ENCODE measurements at regions not wholly inside any gene's neighbourhood (a gene's known extent, or its start where the extent isn't known, plus 50 kb on each side); places are given as distances from the start of the nearest gene placed in this dataset.

DNA sequence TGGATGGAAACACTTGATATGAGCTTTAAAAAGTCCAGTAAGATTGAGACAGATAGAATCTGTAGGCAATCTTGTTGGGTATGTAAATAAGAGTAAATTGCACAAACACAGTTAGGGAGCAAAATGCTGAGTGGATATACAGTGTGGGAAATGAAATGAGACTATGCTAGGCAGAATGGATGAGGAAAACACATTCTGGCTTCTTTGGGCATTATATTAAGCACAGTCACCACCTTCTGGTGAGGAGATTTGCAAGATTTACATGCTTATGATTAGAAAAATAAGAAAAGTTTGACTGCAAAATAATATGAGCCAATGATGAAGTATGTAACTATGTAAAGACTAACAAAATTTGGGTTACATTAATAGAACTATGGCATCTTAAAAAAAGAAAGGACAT lies 2165.0 kb upstream of the CELF4 start:
- no peak for TF ChIP-seq CTCF (IDR thresholded peaks at IDR 0.05)
- TF ChIP-seq POLR2A (IDR thresholded peaks at IDR 0.05), result no peak
